Calu3 (cell line): ENCODE measurements at regions not wholly inside any gene's neighbourhood (a gene's known extent, or its start where the extent isn't known, plus 50 kb on each side); places are given as distances from the start of the nearest gene placed in this dataset.

Source experiments
- BruUV-seq: library from RNA; stranded (reverse); fragments of 400-500 nt; replicated peaks from 2 replicates; lab custom pipeline; 2021; lab: Mats Ljungman, UMichigan
- CTCF ChIA-PET: fragments of 300-600 bp; sonication (Branson Sonifier 250); formaldehyde crosslinking; loops from one replicate; lab custom pipeline; 2022; ENCODE audit warnings: antibody characterized with exemption; lab: Charles Lee
- DNase-seq: peaks from one replicate; pipeline ENCODE4 v3.0.0; 2022
- H3K27ac Mint-ChIP-seq: one replicate; pipeline ENCODE4 v1.8.0; 2022; ENCODE audit warnings: mixed read lengths; ENCODE audit not compliant: unreplicated experiment
- H3K27me3 Mint-ChIP-seq: one replicate; pipeline ENCODE4 v1.8.0; 2022; ENCODE audit warnings: mixed read lengths; ENCODE audit not compliant: unreplicated experiment
- H3K36me3 Mint-ChIP-seq: one replicate; pipeline ENCODE4 v1.8.0; 2022; ENCODE audit warnings: mild to moderate bottlenecking, moderate library complexity, mixed read lengths; ENCODE audit not compliant: insufficient read depth, unreplicated experiment
- H3K4me1 Mint-ChIP-seq: one replicate; pipeline ENCODE4 v1.8.0; 2022; ENCODE audit warnings: mild to moderate bottlenecking, low read depth, mixed read lengths; ENCODE audit not compliant: unreplicated experiment
- H3K4me3 Mint-ChIP-seq: one replicate; pipeline ENCODE4 v1.8.0; 2022; ENCODE audit warnings: mild to moderate bottlenecking, low read depth, moderate library complexity, mixed read lengths; ENCODE audit not compliant: unreplicated experiment
- H3K9me3 Mint-ChIP-seq: one replicate; pipeline ENCODE4 v1.8.0; 2022; ENCODE audit warnings: low read depth, mixed read lengths; ENCODE audit not compliant: unreplicated experiment
- CTCF ChIP-seq: fragments of 200-600 bp; IDR thresholded peaks from one replicate; pipeline ENCODE4 v1.8.0; 2022; ENCODE audit warnings: antibody characterized with exemption; ENCODE audit not compliant: unreplicated experiment
- intact Hi-C: fragments of 100-400 bp; cut with micrococcal nuclease; formaldehyde crosslinking; loops from one replicate; pipeline ENCODE4 v1.10.0; 2022; ENCODE audit not compliant: unreplicated experiment

GRCh38 chr13:44287958-44288357 lies 85.7 kb upstream of the SERP2 start:
- DNase-seq: no peak
- intact Hi-C loops: no loop called here
- Mint-ChIP-seq H3K27me3 (no peaks in the 10 kb centered on the region), H3K27ac (no peak overlapping the region), H3K4me1 (no peaks in the 10 kb centered on the region), H3K36me3 (no peaks in the 10 kb centered on the region), H3K9me3 (peaks cover 7% of the 10 kb centered on the region), H3K4me3 (no peak overlapping the region)
- CTCF ChIA-PET: no interaction called here
- TF ChIP-seq CTCF: no peak
- BruUV-seq: no TSS peak

DNA sequence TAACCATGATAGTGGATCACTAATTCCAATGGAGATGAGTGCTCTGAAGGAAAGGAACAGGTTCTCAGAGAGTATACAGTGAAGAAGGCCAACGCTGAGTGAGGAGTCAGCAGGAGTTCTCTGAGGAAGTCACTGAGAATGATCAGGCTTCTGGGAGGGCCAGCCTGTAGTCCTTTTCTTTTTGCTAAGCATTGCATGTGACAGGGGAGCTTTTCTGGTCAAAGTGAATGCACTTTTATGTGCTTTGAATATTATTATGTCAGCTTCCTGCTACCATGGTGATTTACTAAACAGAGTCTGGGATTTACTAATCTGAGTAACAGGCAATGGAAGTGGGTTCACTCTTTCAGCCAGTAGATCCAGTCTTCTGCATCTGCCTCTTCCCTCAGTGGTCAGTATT lies 81.1 kb upstream of the SERP2 start:
- H3K27ac Mint-ChIP-seq: no peak overlapping the region
- CTCF ChIA-PET: no interaction called here

DNA sequence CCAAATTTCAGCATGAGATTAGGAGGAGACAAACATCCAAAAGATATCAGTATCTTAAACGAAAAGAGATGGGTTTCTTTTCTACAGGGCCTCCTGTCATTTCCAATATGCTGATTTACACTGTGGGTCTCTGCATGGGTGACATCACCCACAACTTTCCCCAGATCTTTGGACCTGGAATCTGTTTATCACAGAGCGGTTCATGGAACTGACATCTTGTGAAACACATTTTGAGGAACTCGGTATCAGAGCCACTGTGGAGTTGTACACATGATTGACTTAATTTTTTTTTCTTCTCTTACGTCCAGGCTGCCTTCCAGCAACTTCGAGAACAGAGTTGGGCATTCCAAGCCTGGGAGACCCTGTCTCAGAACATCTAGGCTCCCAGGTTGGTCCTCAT lies 80.2 kb upstream of the SERP2 start:
- Mint-ChIP-seq H3K4me1 (peaks cover 2% of the 10 kb centered on the region), H3K36me3 (peaks cover 1% of the 10 kb centered on the region), H3K9me3 (peaks cover 4% of the 10 kb centered on the region), H3K27me3 (no peaks in the 10 kb centered on the region), H3K27ac (no peak overlapping the region), H3K4me3 (no peak overlapping the region)
- DNase-seq: no peak
- no TSS peak for BruUV-seq
- no peak for TF ChIP-seq CTCF
- CTCF ChIA-PET: no interaction called here
- intact Hi-C loops: no loop called here

More for the DNA sequence above, 81.1 kb upstream of the SERP2 start:
- no TSS peak for BruUV-seq
- Mint-ChIP-seq H3K4me1 (no peaks in the 10 kb centered on the region), H3K36me3 (no peaks in the 10 kb centered on the region), H3K27me3 (no peaks in the 10 kb centered on the region), H3K4me3 (no peak overlapping the region), H3K9me3 (peaks cover 4% of the 10 kb centered on the region)
- intact Hi-C loops: no loop called here
- DNase-seq: no peak
- no peak for TF ChIP-seq CTCF

DNA sequence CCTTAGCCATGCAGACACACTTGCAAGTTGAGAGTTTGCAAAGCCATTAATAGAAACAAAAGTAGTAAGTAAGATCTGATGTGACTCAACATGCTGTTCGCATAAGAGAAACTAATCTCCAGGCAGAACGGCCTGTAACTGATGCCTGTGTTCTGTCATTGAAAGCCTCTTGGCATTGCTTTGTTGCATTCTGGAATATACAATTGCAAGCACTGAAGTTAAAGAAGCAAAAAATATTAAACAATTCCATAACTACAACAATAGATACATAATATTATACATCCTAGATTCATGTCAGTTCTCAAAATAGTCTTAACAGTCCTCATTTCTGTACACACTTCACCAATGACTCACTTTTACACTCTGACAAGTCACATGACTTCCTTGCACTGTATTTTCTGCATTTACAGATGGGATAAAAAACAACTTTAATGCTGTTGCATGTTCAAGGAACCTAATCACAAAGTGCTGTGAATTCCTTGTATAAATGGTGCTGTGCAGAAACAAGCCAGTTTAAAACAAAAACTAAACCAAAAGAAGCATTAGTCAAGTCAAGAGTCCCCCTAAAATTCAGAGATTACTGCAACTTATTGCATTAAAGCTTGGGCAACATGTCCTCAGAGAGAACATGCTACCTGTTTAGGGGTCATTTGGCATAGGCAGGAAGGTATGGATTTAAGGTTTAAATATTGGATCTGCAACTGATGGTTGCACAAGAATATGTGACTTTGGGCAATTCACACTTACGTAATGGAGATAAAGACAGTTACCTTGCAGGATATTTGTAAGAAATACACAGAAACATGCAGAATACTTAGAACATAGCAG lies 79.5 kb upstream of the SERP2 start:
- H3K9me3 Mint-ChIP-seq: peaks cover 4% of the 10 kb centered on the region
- TF ChIP-seq CTCF: no peak
- H3K4me1 Mint-ChIP-seq: peaks cover 9% of the 10 kb centered on the region
- DNase-seq: no peak
- peaks cover 5% of the 10 kb centered on the region for H3K36me3 Mint-ChIP-seq
- no peak overlapping the region for H3K27ac Mint-ChIP-seq
- intact Hi-C loops: no loop called here
- no peak overlapping the region for H3K4me3 Mint-ChIP-seq
- H3K27me3 Mint-ChIP-seq: no peaks in the 10 kb centered on the region
- CTCF ChIA-PET: no interaction called here
- no TSS peak for BruUV-seq
